Right lobe of liver (tissue), 6 donors: ENCODE measurements at regions not wholly inside any gene's neighbourhood (a gene's known extent, or its start where the extent isn't known, plus 50 kb on each side); places are given as distances from the start of the nearest gene placed in this dataset.

Experiments used
- ATAC-seq, 4 donors: fragments of 200-7000 bp; cut with Tn5 transposase; one replicate each; pipeline ENCODE4 v1.9.1; 2020; ENCODE audit warnings: mild to moderate bottlenecking in 4 of 4, moderate library complexity in 4 of 4
- DNase-seq, 3 donors: peaks; one replicate each; pipeline ENCODE4 v3.0.0-alpha.2; 2020
- H3K27ac ChIP-seq, 3 donors: fragments of 200-600 bp; one replicate each; pipeline ENCODE4 v1.8.0; 2022
- H3K27me3 ChIP-seq, 2 donors: fragments of 200-600 bp; one replicate each; pipeline ENCODE4 v1.8.0; 2022
- H3K36me3 ChIP-seq, 4 donors: fragments of 200-600 bp; sonication (generic) in 1 of 4; one replicate each; pipeline versions ENCODE4 v1.5.1 to v1.8.0; 2017 to 2022; ENCODE audit warnings: control low read depth in 1 of 4
- H3K4me1 ChIP-seq, 4 donors: fragments of 200-600 bp; sonication (generic) in 1 of 4; one replicate each; pipeline versions ENCODE4 v1.5.1 to v1.8.0; 2017 to 2022; ENCODE audit warnings: control low read depth in 1 of 4
- H3K4me3 ChIP-seq, 3 donors: fragments of 200-600 bp; one replicate each; pipeline ENCODE4 v1.8.0; 2022
- H3K9me3 ChIP-seq, 4 donors: fragments of 200-600 bp; sonication (generic) in 1 of 4; one replicate each; pipeline versions ENCODE4 v1.5.1 to v1.8.0; 2017 to 2022; ENCODE audit warnings: control low read depth in 1 of 4
- CTCF ChIP-seq, 4 donors: fragments of 200-600 bp in 3 of 4; fragments of 450-650 bp in 1 of 4; IDR thresholded peaks; one replicate each; pipeline versions ENCODE4 v1.5.1 to v1.8.0; 2016 to 2022; ENCODE audit warnings: antibody characterized with exemption in 4 of 4, mild to moderate bottlenecking in 2 of 4
- POLR2A ChIP-seq: fragments of 450-650 bp; IDR thresholded peaks from one replicate; pipeline ENCODE4 v1.6.1; 2017; ENCODE audit warnings: antibody characterized with exemption, mild to moderate bottlenecking
- WGBS: methylation state at CpG from one replicate; pipeline ENCODE4 v1.1.6; 2018; ENCODE audit warnings: low coverage, low lambda C conversion rate; ENCODE audit not compliant: insufficient coverage; ENCODE audit errors: missing lambda C conversion rate; 5-methylcytosine and 5-hydroxymethylcytosine counted together
- intact Hi-C, 2 donors: fragments of 100-400 bp; cut with DNase I; formaldehyde crosslinking; loops; one replicate each; pipeline versions ENCODE4 v1.11.2 to v1.14.1; 2022
- donor health status: DM: no; HTN: yes; CAD: no.
- donor health status: DM: no; HTN: no; CAD: no.
- donor health status: DM: no; HTN: no; CAD: no.
- donor health status: DM: no; HTN: yes; CAD: no.
- donor health status: DM: no; HTN: yes; CAD: no.

- Histone ChIP-seq H3K9me3 (no peaks in the 10 kb centered on the region), H3K4me1 (no peaks in the 10 kb centered on the region), H3K27me3 (no peaks in the 10 kb centered on the region), H3K27ac (no peak overlapping the region), H3K4me3 (no peak overlapping the region), H3K36me3 (no peaks in the 10 kb centered on the region)
- WGBS: 66% methylated on average over 2 of the region's 2 CpGs
- TF ChIP-seq CTCF (IDR thresholded peaks at IDR 0.05): no peak
- TF ChIP-seq POLR2A: no peak
- ATAC-seq (no peak), DNase-seq (no peak)
- intact Hi-C loops: no loop called here
These were observed 520.2 kb upstream of the C16orf82 start for GRCh38 chr16:26546573-26546972.

- Histone ChIP-seq H3K9me3 (no peaks in the 10 kb centered on the region), H3K4me3 (no peak overlapping the region), H3K4me1 (no peaks in the 10 kb centered on the region), H3K27me3 (no peaks in the 10 kb centered on the region), H3K27ac (no peak overlapping the region), H3K36me3 (no peaks in the 10 kb centered on the region)
- intact Hi-C loops: no loop called here
- 66% methylated on average over 2 of the region's 2 CpGs for WGBS
- TF ChIP-seq POLR2A (no peak), CTCF (IDR thresholded peaks at IDR 0.05) (no peak)
- no peak for DNase-seq
- ATAC-seq: no peak
These were observed 519.0 kb upstream of the C16orf82 start for GRCh38 chr16:26547681-26548080.

- Histone ChIP-seq H3K27me3 (no peaks in the 10 kb centered on the region), H3K9me3 (no peaks in the 10 kb centered on the region), H3K4me1 (no peaks in the 10 kb centered on the region), H3K4me3 (no peak overlapping the region), H3K36me3 (no peaks in the 10 kb centered on the region), H3K27ac (no peak overlapping the region)
- WGBS: 35% methylated on average over 3 of the region's 3 CpGs
- intact Hi-C loops: no loop called here
- TF ChIP-seq CTCF (IDR thresholded peaks at IDR 0.05) (no peak), POLR2A (no peak)
- DNase-seq (no peak), ATAC-seq (no peak)
These were observed 516.6 kb upstream of the C16orf82 start for GRCh38 chr16:26550111-26550610.

DNA sequence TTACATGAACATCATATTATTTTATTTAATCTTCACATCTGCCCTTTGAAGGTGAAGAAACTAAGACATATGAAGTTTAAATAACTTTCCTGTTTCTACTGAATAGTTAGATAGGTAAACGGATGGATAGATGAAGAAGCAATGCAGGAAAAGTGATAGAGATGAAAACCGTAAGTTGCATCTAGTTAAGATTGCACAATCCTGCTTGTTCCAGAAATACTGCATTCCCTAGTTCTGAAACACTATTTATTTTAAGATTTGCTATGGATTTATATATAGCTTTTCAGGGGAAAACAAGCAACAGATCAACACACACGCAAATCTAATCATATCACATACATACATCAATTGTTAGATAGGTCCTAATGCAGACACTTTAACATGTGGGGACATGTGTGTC lies 512.7 kb upstream of the C16orf82 start:
- H3K4me1 ChIP-seq: no peaks in the 10 kb centered on the region
- intact Hi-C loops: no loop called here
- WGBS: 65% methylated on average over 3 of the region's 3 CpGs
- no peaks in the 10 kb centered on the region for H3K9me3 ChIP-seq
- TF ChIP-seq CTCF (IDR thresholded peaks at IDR 0.05) (no peak), POLR2A (no peak)
- no peaks in the 10 kb centered on the region for H3K27me3 ChIP-seq
- no peak overlapping the region for H3K4me3 ChIP-seq
- H3K27ac ChIP-seq: no peak overlapping the region
- DNase-seq (no peak), ATAC-seq (no peak)
- no peaks in the 10 kb centered on the region for H3K36me3 ChIP-seq

DNA sequence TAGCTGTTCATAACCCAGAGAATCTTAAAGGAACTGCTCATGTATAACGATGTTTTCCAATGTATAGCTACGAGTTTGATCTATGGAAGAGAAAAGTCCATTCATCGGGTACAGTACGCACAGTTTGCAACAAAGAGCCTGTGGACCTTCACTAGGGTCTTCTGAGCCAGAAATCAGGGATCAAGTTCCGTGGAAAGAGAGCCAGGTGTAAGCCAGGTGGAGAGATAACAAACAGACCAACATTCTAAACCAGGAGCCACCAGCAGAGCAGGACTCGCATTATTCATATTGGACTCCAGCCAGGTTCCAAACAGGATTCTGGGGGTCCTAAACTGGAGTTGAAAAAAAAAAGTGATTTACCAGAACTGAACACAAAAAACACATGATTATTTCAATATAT lies 505.4 kb upstream of the C16orf82 start:
- Histone ChIP-seq H3K36me3 (no peaks in the 10 kb centered on the region), H3K4me3 (no peak overlapping the region), H3K27me3 (no peaks in the 10 kb centered on the region), H3K9me3 (no peaks in the 10 kb centered on the region), H3K27ac (no peak overlapping the region), H3K4me1 (no peaks in the 10 kb centered on the region)
- no peak for DNase-seq
- no peak for ATAC-seq
- TF ChIP-seq CTCF (IDR thresholded peaks at IDR 0.05): no peak
- no peak for TF ChIP-seq POLR2A
- intact Hi-C loops: no loop called here
- WGBS: 55% methylated on average over 6 of the region's 6 CpGs
